ENCODE measurements at regions not wholly inside any gene's neighbourhood (a gene's known extent, or its start where the extent isn't known, plus 50 kb on each side); places are given as distances from the start of the nearest gene placed in this dataset.

GRCh38 chr22:26865021-26865420, 207.6 kb downstream of the MIAT start:
- no peak overlapping the region for H3K4me2 ChIP-seq (ENCODE audit: low read length, poor library complexity, severe bottlenecking)
- no peak overlapping the region for H4K8ac ChIP-seq (ENCODE audit: low read length)
- peaks cover 0 to 3% of the 10 kb centered on the region in 2 experiments for H3K27me3 ChIP-seq (ENCODE audit: control insufficient read depth in 1 of 2, insufficient read depth in 1 of 2, low read length in 2 of 2)

DNA sequence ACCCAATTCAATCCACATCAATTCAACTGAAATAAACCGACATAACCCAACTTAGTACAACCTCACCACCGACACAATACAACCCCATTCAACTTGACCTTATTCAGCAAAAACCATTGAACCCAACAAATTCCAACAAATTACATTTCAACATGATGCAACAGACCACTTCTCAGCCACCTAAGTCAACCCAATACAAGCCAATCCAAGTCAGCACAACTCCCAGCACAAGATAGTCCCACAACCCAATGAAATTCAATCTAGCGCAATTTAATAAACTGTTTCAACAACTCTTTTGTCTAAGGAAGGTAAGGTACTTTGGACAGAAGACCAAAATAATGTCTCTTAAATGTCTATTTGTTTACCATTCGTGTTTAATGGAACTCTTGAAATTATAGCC, 226.0 kb downstream of the MIAT start:
- WGBS, result 90% methylated on average over 3 of the region's 4 CpGs
- H3K27ac ChIP-seq (ENCODE audit: low read length, poor library complexity, severe bottlenecking), result no peak overlapping the region
- no peak overlapping the region for H3K4me3 ChIP-seq (ENCODE audit: insufficient read depth in 1 of 2, low read depth in 1 of 2, low read length in 2 of 2)
- H3K14ac ChIP-seq (ENCODE audit: low read length in 2 of 2), result no peak overlapping the region
- H3K36me3 ChIP-seq (ENCODE audit: control insufficient read depth in 1 of 2, insufficient read depth in 2 of 2, low read depth in 1 of 2, low read length in 2 of 2), result no peaks in the 10 kb centered on the region
- peaks cover 13% of the 10 kb centered on the region for H3K4me1 ChIP-seq (ENCODE audit: control insufficient read depth, insufficient read depth, low read depth, low read length)
- H3K23ac ChIP-seq (ENCODE audit: low read length in 2 of 2), result no peak overlapping the region
- no peak overlapping the region for H2BK12ac ChIP-seq (ENCODE audit: low read length in 2 of 2)
- H3K79me1 ChIP-seq (replicated peaks; ENCODE audit: low read length, poor library complexity, severe bottlenecking), result no peaks in the 10 kb centered on the region
- DNase-seq, result no peak
- H2AFZ ChIP-seq (ENCODE audit: low read depth, low read length), result no peak overlapping the region
- H3K4me2 ChIP-seq (ENCODE audit: low read length, poor library complexity, severe bottlenecking), result no peak overlapping the region
- no peaks in the 10 kb centered on the region for H3K9me3 ChIP-seq (ENCODE audit: control insufficient read depth, low read length)
- H3K18ac ChIP-seq (ENCODE audit: low read depth in 1 of 2, low read length in 2 of 2), result no peak overlapping the region
- H2BK15ac ChIP-seq (ENCODE audit: low read depth, poor library complexity, severe bottlenecking), result no peak overlapping the region
- no peak overlapping the region for H3K9ac ChIP-seq (ENCODE audit: low read length)
- no peaks in the 10 kb centered on the region for H3K27me3 ChIP-seq (ENCODE audit: control insufficient read depth in 1 of 2, insufficient read depth in 1 of 2, low read length in 2 of 2)
- H3K4ac ChIP-seq (ENCODE audit: low read depth in 1 of 2, low read length in 2 of 2), result no peak overlapping the region
- no peak overlapping the region for H4K8ac ChIP-seq (ENCODE audit: low read length)
- H2AK5ac ChIP-seq (ENCODE audit: low read length, severe bottlenecking), result no peak overlapping the region
- H2BK5ac ChIP-seq (ENCODE audit: low read depth, low read length, poor library complexity, severe bottlenecking), result no peak overlapping the region
- no peak overlapping the region for H2BK120ac ChIP-seq (ENCODE audit: low read depth, low read length)
- no peak overlapping the region for H4K91ac ChIP-seq (ENCODE audit: low read length)

More at GRCh38 chr22:26865021-26865420, 207.6 kb downstream of the MIAT start:
- no peak overlapping the region for H2BK120ac ChIP-seq (ENCODE audit: low read depth, low read length)
- H2AFZ ChIP-seq (ENCODE audit: low read depth, low read length), result no peak overlapping the region
- no peak overlapping the region for H2BK15ac ChIP-seq (ENCODE audit: low read depth, poor library complexity, severe bottlenecking)
- no peak overlapping the region for H3K23ac ChIP-seq (ENCODE audit: low read length in 2 of 2)
- H3K4me3 ChIP-seq (ENCODE audit: insufficient read depth in 1 of 2, low read depth in 1 of 2, low read length in 2 of 2), result no peak overlapping the region
- H2AK5ac ChIP-seq (ENCODE audit: low read length, severe bottlenecking), result no peak overlapping the region
- no peak overlapping the region for H2BK12ac ChIP-seq (ENCODE audit: low read length in 2 of 2)
- no peak overlapping the region for H3K4ac ChIP-seq (ENCODE audit: low read depth in 1 of 2, low read length in 2 of 2)
- DNase-seq, result no peak
- no peak overlapping the region for H3K14ac ChIP-seq (ENCODE audit: low read length in 2 of 2)
- H3K27ac ChIP-seq (ENCODE audit: low read length, poor library complexity, severe bottlenecking), result no peak overlapping the region
- no peak overlapping the region for H3K18ac ChIP-seq (ENCODE audit: low read depth in 1 of 2, low read length in 2 of 2)
- H3K9me3 ChIP-seq (ENCODE audit: control insufficient read depth, low read length), result peaks cover 4% of the 10 kb centered on the region
- no peaks in the 10 kb centered on the region for H3K36me3 ChIP-seq (ENCODE audit: control insufficient read depth in 1 of 2, insufficient read depth in 2 of 2, low read depth in 1 of 2, low read length in 2 of 2)
- H4K91ac ChIP-seq (ENCODE audit: low read length), result no peak overlapping the region
- H3K9ac ChIP-seq (ENCODE audit: low read length), result no peak overlapping the region
- no peaks in the 10 kb centered on the region for H3K4me1 ChIP-seq (ENCODE audit: control insufficient read depth, insufficient read depth, low read depth, low read length)
- WGBS, result no CpG with 5 or more reads among the region's 1 CpG
- H2BK5ac ChIP-seq (ENCODE audit: low read depth, low read length, poor library complexity, severe bottlenecking), result no peak overlapping the region
- H3K79me1 ChIP-seq (replicated peaks; ENCODE audit: low read length, poor library complexity, severe bottlenecking), result no peaks in the 10 kb centered on the region

- Histone ChIP-seq H2AK5ac (ENCODE audit: low read length, severe bottlenecking) (peak overlapping the region; percentile 81), H4K91ac (ENCODE audit: low read length) (peak overlapping the region; percentile 39), H4K8ac (ENCODE audit: low read length) (no peak overlapping the region), H2BK15ac (ENCODE audit: low read depth, poor library complexity, severe bottlenecking) (no peak overlapping the region), H3K36me3 (ENCODE audit: control insufficient read depth in 1 of 2, insufficient read depth in 2 of 2, low read depth in 1 of 2, low read length in 2 of 2) (no peaks in the 10 kb centered on the region), H3K9me3 (ENCODE audit: control insufficient read depth, low read length) (no peaks in the 10 kb centered on the region), H3K4me3 (ENCODE audit: insufficient read depth in 1 of 2, low read depth in 1 of 2, low read length in 2 of 2) (no peak overlapping the region), H3K27ac (ENCODE audit: low read length, poor library complexity, severe bottlenecking) (no peak overlapping the region), H3K79me1 (replicated peaks; ENCODE audit: low read length, poor library complexity, severe bottlenecking) (no peaks in the 10 kb centered on the region), H3K4ac (ENCODE audit: low read depth in 1 of 2, low read length in 2 of 2) (no peak overlapping the region), H3K18ac (ENCODE audit: low read depth in 1 of 2, low read length in 2 of 2) (peak overlapping the region in 1 of 2 experiments; percentile 55), H2AFZ (ENCODE audit: low read depth, low read length) (no peak overlapping the region), H2BK5ac (ENCODE audit: low read depth, low read length, poor library complexity, severe bottlenecking) (no peak overlapping the region), H3K23ac (ENCODE audit: low read length in 2 of 2) (no peak overlapping the region), H3K14ac (ENCODE audit: low read length in 2 of 2) (peak overlapping the region in 1 of 2 experiments; percentile 87), H3K9ac (ENCODE audit: low read length) (no peak overlapping the region), H3K4me2 (ENCODE audit: low read length, poor library complexity, severe bottlenecking) (no peak overlapping the region), H2BK12ac (ENCODE audit: low read length in 2 of 2) (peak overlapping the region; percentile 18 to 23), H3K27me3 (ENCODE audit: control insufficient read depth in 1 of 2, insufficient read depth in 1 of 2, low read length in 2 of 2) (peaks cover 0 to 3% of the 10 kb centered on the region in 2 experiments), H3K4me1 (ENCODE audit: control insufficient read depth, insufficient read depth, low read depth, low read length) (peaks cover 15% of the 10 kb centered on the region), H2BK120ac (ENCODE audit: low read depth, low read length) (no peak overlapping the region)
- no peak for DNase-seq
- 96% methylated on average over 7 of the region's 7 CpGs for WGBS
These were observed 227.5 kb downstream of the MIAT start for GRCh38 chr22:26884921-26885320.

GRCh38 chr22:26885441-26886261, 228.3 kb downstream of the MIAT start:
- H2BK12ac ChIP-seq (ENCODE audit: low read length in 2 of 2), result peak overlapping the region in 1 of 2 experiments; percentile 71
- no peak overlapping the region for H4K91ac ChIP-seq (ENCODE audit: low read length)
- peak overlapping the region; percentile 79 for H3K27ac ChIP-seq (ENCODE audit: low read length, poor library complexity, severe bottlenecking)
- H2BK120ac ChIP-seq (ENCODE audit: low read depth, low read length), result no peak overlapping the region
- H2AFZ ChIP-seq (ENCODE audit: low read depth, low read length), result no peak overlapping the region
- DNase-seq, result no peak
- H3K4me2 ChIP-seq (ENCODE audit: low read length, poor library complexity, severe bottlenecking), result no peak overlapping the region
- 75% methylated on average over 2 of the region's 2 CpGs for WGBS
- H2AK5ac ChIP-seq (ENCODE audit: low read length, severe bottlenecking), result peak overlapping the region; percentile 94
- H3K9ac ChIP-seq (ENCODE audit: low read length), result no peak overlapping the region
- H3K79me1 ChIP-seq (replicated peaks; ENCODE audit: low read length, poor library complexity, severe bottlenecking), result no peaks in the 10 kb centered on the region
- no peak overlapping the region for H3K14ac ChIP-seq (ENCODE audit: low read length in 2 of 2)
- no peak overlapping the region for H3K18ac ChIP-seq (ENCODE audit: low read depth in 1 of 2, low read length in 2 of 2)
- peaks cover 17% of the 10 kb centered on the region for H3K4me1 ChIP-seq (ENCODE audit: control insufficient read depth, insufficient read depth, low read depth, low read length)
- no peaks in the 10 kb centered on the region for H3K9me3 ChIP-seq (ENCODE audit: control insufficient read depth, low read length)
- H2BK15ac ChIP-seq (ENCODE audit: low read depth, poor library complexity, severe bottlenecking), result peak overlapping the region; percentile 36
- no peak overlapping the region for H4K8ac ChIP-seq (ENCODE audit: low read length)
- H3K36me3 ChIP-seq (ENCODE audit: control insufficient read depth in 1 of 2, insufficient read depth in 2 of 2, low read depth in 1 of 2, low read length in 2 of 2), result no peaks in the 10 kb centered on the region
- peaks cover 0 to 3% of the 10 kb centered on the region in 2 experiments for H3K27me3 ChIP-seq (ENCODE audit: control insufficient read depth in 1 of 2, insufficient read depth in 1 of 2, low read length in 2 of 2)
- no peak overlapping the region for H3K4me3 ChIP-seq (ENCODE audit: insufficient read depth in 1 of 2, low read depth in 1 of 2, low read length in 2 of 2)
- H3K4ac ChIP-seq (ENCODE audit: low read depth in 1 of 2, low read length in 2 of 2), result no peak overlapping the region
- no peak overlapping the region for H2BK5ac ChIP-seq (ENCODE audit: low read depth, low read length, poor library complexity, severe bottlenecking)
- H3K23ac ChIP-seq (ENCODE audit: low read length in 2 of 2), result no peak overlapping the region
